Lower lobe of right lung (tissue), 2 donors: ENCODE measurements at regions not wholly inside any gene's neighbourhood (a gene's known extent, or its start where the extent isn't known, plus 50 kb on each side); places are given as distances from the start of the nearest gene placed in this dataset.

Source experiments
- ATAC-seq, 2 donors: fragments of 200-7000 bp; cut with Tn5 transposase; one replicate each; pipeline ENCODE4 v1.9.1; 2020 to 2022; ENCODE audit warnings: mild to moderate bottlenecking in 2 of 2, moderate library complexity in 2 of 2
- DNase-seq: peaks from one replicate; pipeline ENCODE4 v3.0.0-alpha.2; 2020
- H3K27ac ChIP-seq: fragments of 200-600 bp; one replicate; pipeline ENCODE4 v1.8.0; 2022
- H3K27me3 ChIP-seq: fragments of 200-600 bp; one replicate; pipeline ENCODE4 v1.8.0; 2022; ENCODE audit warnings: low read depth
- H3K36me3 ChIP-seq: fragments of 200-600 bp; one replicate; pipeline ENCODE4 v1.8.0; 2022; ENCODE audit warnings: mild to moderate bottlenecking
- H3K4me1 ChIP-seq: fragments of 200-600 bp; one replicate; pipeline ENCODE4 v1.8.0; 2022
- H3K4me3 ChIP-seq: fragments of 200-600 bp; one replicate; pipeline ENCODE4 v1.8.0; 2022; ENCODE audit warnings: mild to moderate bottlenecking
- H3K9me3 ChIP-seq: fragments of 200-600 bp; one replicate; pipeline ENCODE4 v1.8.0; 2022
- CTCF ChIP-seq: fragments of 200-600 bp; IDR thresholded peaks from one replicate; pipeline ENCODE4 v1.8.0; 2022; ENCODE audit warnings: antibody characterized with exemption, mild to moderate bottlenecking
- intact Hi-C: fragments of 100-400 bp; cut with DNase I; formaldehyde crosslinking; loops from one replicate; pipeline ENCODE4 v1.11.0; 2022
- donor health status: DM: no; HTN: yes; CAD: no; lungs with severe emphysema.

- Histone ChIP-seq H3K9me3 (no peaks in the 10 kb centered on the region), H3K4me1 (peaks cover 6% of the 10 kb centered on the region), H3K4me3 (no peak overlapping the region), H3K36me3 (no peaks in the 10 kb centered on the region), H3K27ac (no peak overlapping the region), H3K27me3 (no peaks in the 10 kb centered on the region)
- peak in 1 of 2 donors; percentile 36 for ATAC-seq
- no peak for DNase-seq
- no peak for TF ChIP-seq CTCF
- intact Hi-C loops, result no loop called here
Measured at GRCh38 chr10:7030134-7030855, 380.5 kb downstream of the SFMBT2 start.

GRCh38 chr10:7029672-7030071 is 381.2 kb downstream of the SFMBT2 start:
- ATAC-seq (no peak), DNase-seq (no peak)
- Histone ChIP-seq H3K4me3 (no peak overlapping the region), H3K4me1 (peaks cover 6% of the 10 kb centered on the region), H3K27ac (peak overlapping the region; percentile 8), H3K27me3 (no peaks in the 10 kb centered on the region), H3K9me3 (no peaks in the 10 kb centered on the region), H3K36me3 (no peaks in the 10 kb centered on the region)
- intact Hi-C loops, result no loop called here
- no peak for TF ChIP-seq CTCF

- Histone ChIP-seq H3K4me1 (peaks cover 6% of the 10 kb centered on the region), H3K9me3 (no peaks in the 10 kb centered on the region), H3K4me3 (no peak overlapping the region), H3K27ac (peak overlapping the region; percentile 8), H3K36me3 (no peaks in the 10 kb centered on the region), H3K27me3 (no peaks in the 10 kb centered on the region)
- no peak for TF ChIP-seq CTCF
- intact Hi-C loops, result no loop called here
- DNase-seq, result no peak
- no peak for ATAC-seq
Measured at GRCh38 chr10:7028809-7029166, 382.0 kb downstream of the SFMBT2 start.

GRCh38 chr10:7027913-7028808 is 382.7 kb downstream of the SFMBT2 start:
- intact Hi-C loops, result no loop called here
- H3K27me3 ChIP-seq, result no peaks in the 10 kb centered on the region
- H3K4me1 ChIP-seq, result peaks cover 6% of the 10 kb centered on the region
- TF ChIP-seq CTCF, result no peak
- DNase-seq (no peak), ATAC-seq (peak; percentile 43 to 59)
- H3K27ac ChIP-seq, result peak overlapping the region; percentile 8
- H3K36me3 ChIP-seq, result no peaks in the 10 kb centered on the region
- peaks cover 1% of the 10 kb centered on the region for H3K9me3 ChIP-seq
- H3K4me3 ChIP-seq, result no peak overlapping the region

- Histone ChIP-seq H3K9me3 (peaks cover 7% of the 10 kb centered on the region), H3K36me3 (no peaks in the 10 kb centered on the region), H3K4me1 (peaks cover 6% of the 10 kb centered on the region), H3K27me3 (no peaks in the 10 kb centered on the region), H3K4me3 (no peak overlapping the region), H3K27ac (no peak overlapping the region)
- DNase-seq (no peak), ATAC-seq (no peak)
- TF ChIP-seq CTCF, result no peak
- intact Hi-C loops, result no loop called here
Measured at GRCh38 chr10:7027237-7027912, 383.5 kb downstream of the SFMBT2 start.
